ENCODE measurements at regions not wholly inside any gene's neighbourhood (a gene's known extent, or its start where the extent isn't known, plus 50 kb on each side); places are given as distances from the start of the nearest gene placed in this dataset.

GRCh38 chr14:97367278-97367677, 570.1 kb downstream of the VRK1 start:
- no peak for DNase-seq

GRCh38 chr14:97368049-97368448, 570.9 kb downstream of the VRK1 start:
- DNase-seq = no peak

DNA sequence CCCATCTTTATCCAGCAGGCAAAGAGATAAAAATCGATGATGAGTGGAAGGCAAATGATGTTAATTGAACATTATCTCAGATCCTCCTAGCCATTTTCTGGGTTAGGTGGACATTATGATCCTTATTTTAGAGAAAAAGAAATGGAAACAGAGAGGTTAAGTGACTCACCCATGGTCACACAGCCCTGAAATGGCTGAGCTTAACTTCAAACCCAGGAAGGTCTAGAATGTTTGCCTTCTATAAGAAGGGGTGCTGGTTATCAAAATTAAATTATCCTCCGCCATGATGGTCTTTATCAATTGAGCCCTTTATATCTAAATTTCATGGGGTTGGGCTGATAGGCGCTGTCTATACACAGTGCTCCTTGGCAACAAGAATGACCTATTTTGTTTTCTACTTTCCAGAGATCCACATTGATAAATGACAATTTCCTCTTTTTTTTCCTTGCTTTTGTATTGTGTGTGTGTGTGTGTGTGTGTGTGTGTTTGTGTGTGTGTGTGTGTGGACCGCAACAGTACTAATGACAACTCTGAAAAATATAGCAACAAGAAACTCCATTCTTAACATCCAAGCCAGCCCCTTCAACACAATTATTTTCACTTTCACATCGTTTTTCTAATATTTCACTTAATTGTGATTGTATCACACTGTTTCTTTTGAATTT, 571.9 kb downstream of the VRK1 start:
- no peak for DNase-seq

DNA sequence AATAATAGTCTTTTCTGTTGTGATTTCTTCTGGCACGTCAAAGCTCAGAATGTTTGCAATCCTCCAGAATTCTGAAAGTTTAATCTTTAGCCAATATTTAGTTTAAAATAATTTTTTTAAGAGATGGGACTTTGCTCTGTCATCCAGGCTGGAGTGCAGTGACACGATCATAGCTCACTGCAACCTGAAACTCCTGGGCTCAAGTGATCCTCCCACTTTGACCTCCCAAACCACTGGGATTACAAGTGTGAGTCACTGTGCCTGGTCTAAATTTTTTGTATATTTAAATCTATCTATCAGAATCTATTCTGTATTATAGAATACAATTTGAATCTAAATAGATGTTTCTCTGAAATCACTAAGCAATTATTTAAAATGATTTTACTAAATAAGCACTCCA, 572.7 kb downstream of the VRK1 start:
- DNase-seq = no peak

GRCh38 chr14:97376310-97376709, 579.1 kb downstream of the VRK1 start:
- DNase-seq = no peak

DNA sequence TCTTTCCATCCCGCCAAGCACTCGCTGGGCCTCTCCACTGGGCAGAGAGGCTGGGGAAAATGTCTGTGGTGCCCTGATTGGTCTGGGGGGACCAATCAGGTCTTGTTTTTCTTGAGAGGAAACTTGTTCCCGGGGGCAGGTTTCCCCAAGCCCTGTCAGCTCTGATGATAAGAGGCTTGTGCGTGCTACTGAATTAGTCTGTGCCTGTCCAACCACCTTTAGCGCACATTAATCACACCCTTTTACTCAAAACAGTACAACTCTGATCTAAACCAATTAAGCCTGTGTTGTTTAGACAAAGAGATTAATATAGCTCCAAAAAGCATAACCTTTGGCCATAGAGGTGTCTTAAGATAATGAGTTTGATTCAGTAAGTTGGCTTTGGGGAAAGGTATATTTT, 580.4 kb downstream of the VRK1 start:
- no peak for DNase-seq

GRCh38 chr14:97379091-97379531, 581.9 kb downstream of the VRK1 start:
- DNase-seq = no peak

GRCh38 chr14:97380539-97380941, 583.4 kb downstream of the VRK1 start:
- DNase-seq = no peak

- no peak for DNase-seq
Measured at GRCh38 chr14:97381309-97381708, 584.1 kb downstream of the VRK1 start.

GRCh38 chr14:97382616-97383226, 585.5 kb downstream of the VRK1 start:
- no peak for DNase-seq

DNA sequence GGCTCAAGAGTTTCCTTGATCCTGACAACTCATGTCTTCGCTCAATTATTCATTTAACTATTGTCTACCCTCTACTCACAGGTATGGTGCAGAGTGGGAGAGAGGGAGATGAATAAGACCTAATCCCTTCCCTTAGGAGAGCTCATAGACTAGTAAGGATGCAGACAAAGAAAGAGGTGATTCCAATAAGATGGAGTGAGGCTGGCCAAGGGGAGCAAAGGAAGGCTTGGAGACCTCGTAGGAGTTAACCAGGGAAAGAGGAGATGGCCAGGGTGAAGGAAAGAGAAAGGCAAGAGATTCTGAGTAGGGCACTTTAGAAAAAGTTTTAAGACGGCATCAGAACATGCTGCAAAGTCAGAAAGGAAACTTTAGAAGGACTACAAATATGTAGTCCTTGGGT, 588.5 kb downstream of the VRK1 start:
- DNase-seq = no peak

- no peak for DNase-seq
Measured at GRCh38 chr14:97387252-97387874, 590.2 kb downstream of the VRK1 start.

GRCh38 chr14:97388408-97388807, 591.2 kb downstream of the VRK1 start:
- DNase-seq = no peak

GRCh38 chr14:97390096-97390724, 593.0 kb downstream of the VRK1 start:
- DNase-seq = no peak

GRCh38 chr14:97393244-97393643, 596.1 kb downstream of the VRK1 start:
- no peak for DNase-seq

DNA sequence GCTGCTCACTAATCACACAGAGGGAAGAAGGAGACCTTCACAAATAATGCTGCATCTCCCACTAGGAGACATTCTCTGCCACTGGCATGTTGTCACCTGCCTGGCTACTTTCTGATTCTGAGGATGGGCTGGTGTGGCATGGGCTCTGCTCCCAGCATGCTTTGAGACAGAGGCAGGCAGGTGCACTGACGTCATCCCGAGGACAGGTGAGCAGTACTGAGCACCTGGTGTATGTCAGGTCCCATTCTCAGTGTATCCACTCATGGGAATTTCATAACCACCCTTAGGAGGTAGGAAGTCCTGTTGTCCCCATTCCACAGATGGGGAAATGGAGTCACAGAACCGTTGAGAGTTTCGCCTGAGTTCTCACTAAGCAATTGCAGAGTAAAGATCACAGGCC, 597.9 kb downstream of the VRK1 start:
- no peak for DNase-seq

- no peak for DNase-seq
Measured at GRCh38 chr14:97401714-97402113, 604.5 kb downstream of the VRK1 start.

DNA sequence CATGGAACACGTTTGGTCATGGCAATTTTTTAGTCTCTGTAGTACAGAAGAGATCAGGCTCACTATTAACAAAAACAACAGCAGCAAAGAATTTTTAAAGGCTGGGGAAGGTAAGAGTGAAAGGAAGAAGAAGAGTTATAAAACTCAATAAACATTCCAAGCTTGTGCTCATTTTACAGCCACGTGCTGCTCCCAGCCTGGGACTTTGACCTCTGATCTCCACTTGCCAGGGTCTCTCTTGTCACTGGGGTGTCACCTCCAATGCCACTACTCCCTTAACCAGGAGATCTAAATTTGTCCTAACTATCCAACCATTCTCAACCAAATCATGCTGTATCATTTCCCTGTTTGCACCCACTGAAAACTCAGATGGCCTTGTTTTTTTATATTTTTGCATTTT, 605.1 kb downstream of the VRK1 start:
- DNase-seq = no peak

DNA sequence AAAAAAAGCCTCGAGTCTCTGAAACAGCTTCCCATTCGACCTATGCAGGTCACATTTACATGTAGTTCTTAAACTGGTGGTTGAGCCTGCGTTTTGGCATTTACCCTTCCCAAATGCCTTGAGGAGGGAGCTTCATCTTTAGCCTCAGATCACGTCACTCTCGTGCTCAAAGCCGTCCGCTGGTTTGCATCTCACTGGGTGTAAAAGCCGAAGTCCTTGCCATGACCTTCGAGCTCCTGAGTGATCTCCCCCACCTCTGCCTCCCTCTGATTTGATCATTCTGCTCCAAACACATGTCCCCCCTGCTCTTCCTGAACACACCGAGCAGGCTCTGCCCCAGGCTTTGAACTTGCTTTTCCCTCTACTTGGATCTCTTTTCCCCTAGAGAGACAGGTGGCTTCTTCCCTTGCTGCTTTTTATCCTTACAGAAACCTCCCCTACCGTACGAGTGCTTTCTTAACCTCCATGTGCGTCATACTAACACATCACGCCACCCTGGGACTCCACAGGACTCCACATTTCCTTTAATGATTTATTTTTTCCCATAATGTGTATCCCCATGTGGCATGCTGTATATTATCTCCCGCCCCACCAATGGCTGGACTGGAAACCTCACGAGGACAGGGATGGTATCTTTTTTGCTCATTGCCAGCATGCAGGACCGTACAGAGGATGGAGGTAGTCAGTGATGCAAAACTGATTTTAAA, 610.7 kb downstream of the VRK1 start:
- no peak for DNase-seq

- no peak for DNase-seq
Measured at GRCh38 chr14:97408503-97408902, 611.3 kb downstream of the VRK1 start.

GRCh38 chr14:97408937-97409815, 612.0 kb downstream of the VRK1 start:
- no peak for DNase-seq

All from SHP77 (cell line).